Testis (tissue), 2 donors: ENCODE measurements at regions not wholly inside any gene's neighbourhood (a gene's known extent, or its start where the extent isn't known, plus 50 kb on each side); places are given as distances from the start of the nearest gene placed in this dataset.

Source experiments
- DNase-seq: peaks from one replicate; pipeline ENCODE4 v3.0.0-alpha.2; 2019
- H3K27ac ChIP-seq, 2 donors: fragments of 200-600 bp; sonication (generic); one replicate each; pipeline ENCODE4 v1.5.1; 2019
- H3K27me3 ChIP-seq: fragments of 200-600 bp; sonication (generic); one replicate; pipeline ENCODE4 v1.5.1; 2019
- H3K36me3 ChIP-seq: fragments of 200-600 bp; sonication (generic); one replicate; pipeline ENCODE4 v1.5.1; 2017; ENCODE audit warnings: low read depth; ENCODE audit errors: missing control alignments
- H3K4me1 ChIP-seq: fragments of 200-600 bp; sonication (generic); one replicate; pipeline ENCODE4 v1.5.1; 2019
- H3K4me3 ChIP-seq, 2 donors: fragments of 200-600 bp; sonication (generic); one replicate each; pipeline ENCODE4 v1.5.1; 2017 to 2019
- H3K9me3 ChIP-seq: fragments of 200-600 bp; sonication (generic); one replicate; pipeline ENCODE4 v1.5.1; 2017
- POLR2A ChIP-seq: fragments of 450-650 bp; IDR thresholded peaks from one replicate; pipeline ENCODE4 v1.6.1; 2017; ENCODE audit warnings: antibody characterized with exemption, mild to moderate bottlenecking, moderate library complexity
- WGBS, 2 donors: methylation state at CpG; one replicate each; pipeline ENCODE4 v1.1.5; 2018; 5-methylcytosine and 5-hydroxymethylcytosine counted together
- intact Hi-C: fragments of 100-400 bp; cut with DNase I; formaldehyde crosslinking; loops from one replicate; pipeline ENCODE4 v1.15.1; 2023; ENCODE audit warnings: low total_unique reads
- TF ChIP-seq, protein P1 (sequence below), 3 experiments: fragments of 450-650 bp in 2 of 3; fragments of 200-600 bp in 1 of 3; sonication (generic) in 1 of 3; IDR thresholded peaks; one replicate each; pipeline ENCODE4 v1.5.1; 2016 to 2019; ENCODE audit warnings: antibody characterized with exemption in 3 of 3, mild to moderate bottlenecking in 2 of 3, moderate library complexity in 1 of 3

DNA sequence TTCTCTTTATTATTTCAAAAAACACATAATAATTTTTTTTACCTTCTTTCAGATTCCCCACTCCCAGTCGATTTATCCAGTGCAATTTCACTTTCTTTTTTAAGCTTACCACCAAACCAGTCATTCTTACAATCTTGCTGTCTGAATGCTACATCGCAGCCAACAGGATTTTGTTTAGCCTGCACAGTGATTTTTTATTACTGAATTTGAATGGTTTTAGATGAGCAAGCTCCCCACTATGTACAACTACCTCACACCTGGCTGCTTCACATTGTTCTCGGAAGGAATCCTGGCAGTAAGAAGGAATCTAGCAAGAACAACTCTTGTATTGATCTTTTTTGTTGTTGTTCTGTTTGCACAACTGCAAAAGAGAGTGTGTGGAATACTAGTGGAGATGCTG lies 668.1 kb upstream of the WWC1 start:
- no peaks in the 10 kb centered on the region for H3K4me1 ChIP-seq
- H3K9me3 ChIP-seq, result no peaks in the 10 kb centered on the region
- 60 to 77% methylated on average over 3 of the region's 3 CpGs for WGBS, 2 donors
- no peaks in the 10 kb centered on the region for H3K36me3 ChIP-seq
- no peak overlapping the region for H3K27ac ChIP-seq
- no peak for DNase-seq
- no peaks in the 10 kb centered on the region for H3K27me3 ChIP-seq
- TF ChIP-seq, protein P1, sequence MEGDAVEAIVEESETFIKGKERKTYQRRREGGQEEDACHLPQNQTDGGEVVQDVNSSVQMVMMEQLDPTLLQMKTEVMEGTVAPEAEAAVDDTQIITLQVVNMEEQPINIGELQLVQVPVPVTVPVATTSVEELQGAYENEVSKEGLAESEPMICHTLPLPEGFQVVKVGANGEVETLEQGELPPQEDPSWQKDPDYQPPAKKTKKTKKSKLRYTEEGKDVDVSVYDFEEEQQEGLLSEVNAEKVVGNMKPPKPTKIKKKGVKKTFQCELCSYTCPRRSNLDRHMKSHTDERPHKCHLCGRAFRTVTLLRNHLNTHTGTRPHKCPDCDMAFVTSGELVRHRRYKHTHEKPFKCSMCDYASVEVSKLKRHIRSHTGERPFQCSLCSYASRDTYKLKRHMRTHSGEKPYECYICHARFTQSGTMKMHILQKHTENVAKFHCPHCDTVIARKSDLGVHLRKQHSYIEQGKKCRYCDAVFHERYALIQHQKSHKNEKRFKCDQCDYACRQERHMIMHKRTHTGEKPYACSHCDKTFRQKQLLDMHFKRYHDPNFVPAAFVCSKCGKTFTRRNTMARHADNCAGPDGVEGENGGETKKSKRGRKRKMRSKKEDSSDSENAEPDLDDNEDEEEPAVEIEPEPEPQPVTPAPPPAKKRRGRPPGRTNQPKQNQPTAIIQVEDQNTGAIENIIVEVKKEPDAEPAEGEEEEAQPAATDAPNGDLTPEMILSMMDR (IDR thresholded peaks at IDR 0.05), result no peak
- TF ChIP-seq POLR2A, result no peak
- no peak overlapping the region for H3K4me3 ChIP-seq
- intact Hi-C loops, result no loop called here

- H3K27ac ChIP-seq, result no peak overlapping the region
- TF ChIP-seq, protein P1 (IDR thresholded peaks at IDR 0.05), result no peak
- TF ChIP-seq POLR2A, result no peak
- no peaks in the 10 kb centered on the region for H3K9me3 ChIP-seq
- DNase-seq, result no peak
- H3K4me3 ChIP-seq, result no peak overlapping the region
- WGBS, 2 donors, result 88 to 89% methylated on average over 2 of the region's 2 CpGs
- no peaks in the 10 kb centered on the region for H3K36me3 ChIP-seq
- H3K4me1 ChIP-seq, result no peaks in the 10 kb centered on the region
- H3K27me3 ChIP-seq, result no peaks in the 10 kb centered on the region
- intact Hi-C loops, result no loop called here
Measured at GRCh38 chr5:167624053-167624452, 667.4 kb upstream of the WWC1 start.

GRCh38 chr5:167626341-167627123 lies 664.9 kb upstream of the WWC1 start:
- intact Hi-C loops, result no loop called here
- 85 to 89% methylated on average over 8 of the region's 8 CpGs for WGBS, 2 donors
- Histone ChIP-seq H3K27me3 (no peaks in the 10 kb centered on the region), H3K4me3 (no peak overlapping the region), H3K27ac (no peak overlapping the region), H3K36me3 (no peaks in the 10 kb centered on the region), H3K9me3 (no peaks in the 10 kb centered on the region), H3K4me1 (no peaks in the 10 kb centered on the region)
- DNase-seq, result no peak
- TF ChIP-seq, protein P1 (IDR thresholded peaks at IDR 0.05), result no peak
- TF ChIP-seq POLR2A, result no peak

- Histone ChIP-seq H3K4me3 (no peak overlapping the region), H3K36me3 (no peaks in the 10 kb centered on the region), H3K9me3 (no peaks in the 10 kb centered on the region), H3K27me3 (no peaks in the 10 kb centered on the region), H3K4me1 (no peaks in the 10 kb centered on the region), H3K27ac (no peak overlapping the region)
- 90 to 92% methylated on average over 3 of the region's 3 CpGs for WGBS, 2 donors
- no peak for DNase-seq
- intact Hi-C loops, result no loop called here
- TF ChIP-seq, protein P1 (IDR thresholded peaks at IDR 0.05), result no peak
- TF ChIP-seq POLR2A, result no peak
Measured at GRCh38 chr5:167629634-167630033, 661.8 kb upstream of the WWC1 start.

GRCh38 chr5:167631191-167631590 lies 660.3 kb upstream of the WWC1 start:
- Histone ChIP-seq H3K36me3 (no peaks in the 10 kb centered on the region), H3K27me3 (no peaks in the 10 kb centered on the region), H3K4me1 (no peaks in the 10 kb centered on the region), H3K27ac (no peak overlapping the region), H3K9me3 (no peaks in the 10 kb centered on the region), H3K4me3 (no peak overlapping the region)
- DNase-seq, result no peak
- TF ChIP-seq, protein P1 (IDR thresholded peaks at IDR 0.05), result no peak
- no peak for TF ChIP-seq POLR2A
- 89 to 91% methylated on average over 7 of the region's 7 CpGs for WGBS, 2 donors
- intact Hi-C loops, result no loop called here
